GM12878 (cell line): ENCODE measurements at regions not wholly inside any gene's neighbourhood (a gene's known extent, or its start where the extent isn't known, plus 50 kb on each side); places are given as distances from the start of the nearest gene placed in this dataset.

Experiments
- ATF3 ChIP-seq: IDR thresholded peaks from 2 replicates; pipeline ENCODE4 v1.6.1; 2011; ENCODE audit warnings: low read depth, mild to moderate bottlenecking, low read length, moderate library complexity, borderline replicate concordance; ENCODE audit errors: extremely low read depth
- BCL11A ChIP-seq: IDR thresholded peaks from 2 replicates; pipeline ENCODE4 v1.6.1; 2011; ENCODE audit warnings: low read depth, low read length
- CBFB ChIP-seq: IDR thresholded peaks from 2 replicates; pipeline ENCODE4 v1.6.1; 2016; ENCODE audit warnings: antibody characterized with exemption, low read depth
- MYC ChIP-seq: IDR thresholded peaks from 2 replicates; pipeline ENCODE4 v1.6.1; 2011; ENCODE audit warnings: mild to moderate bottlenecking, low read length, moderate library complexity, inconsistent platforms; ENCODE audit not compliant: insufficient read depth, insufficient replicate concordance, insufficient read length, severe bottlenecking
- NBN ChIP-seq: fragments of 450-650 bp; IDR thresholded peaks from 2 replicates; pipeline ENCODE4 v1.6.1; 2016
- NR2C2 ChIP-seq: IDR thresholded peaks from 2 replicates; pipeline ENCODE4 v1.6.1; 2011; ENCODE audit warnings: borderline replicate concordance, low read depth; ENCODE audit not compliant: control insufficient read depth, insufficient read length
- POU2F2 ChIP-seq: IDR thresholded peaks from 3 replicates; pipeline ENCODE4 v1.6.1; 2011; ENCODE audit warnings: low read depth, mild to moderate bottlenecking, low read length, borderline replicate concordance
- SRF ChIP-seq, 2 experiments: IDR thresholded peaks; 2 replicates each; pipeline ENCODE4 v1.6.1; 2011; ENCODE audit warnings: low read depth in 2 of 2, low read length in 2 of 2, mild to moderate bottlenecking in 1 of 2, moderate library complexity in 1 of 2
- TARDBP ChIP-seq: IDR thresholded peaks from 2 replicates; pipeline ENCODE4 v1.6.1; 2016; ENCODE audit warnings: borderline replicate concordance
- TCF12 ChIP-seq: IDR thresholded peaks from 2 replicates; pipeline ENCODE4 v1.6.1; 2011; ENCODE audit warnings: low read depth, mild to moderate bottlenecking, low read length
- TF ChIP-seq, protein P1 (sequence below): fragments of 450-650 bp; formaldehyde crosslinking; IDR thresholded peaks from 2 replicates; pipeline ENCODE4 v1.4.0; 2022; ENCODE audit warnings: mild to moderate bottlenecking, moderate library complexity
- TF ChIP-seq, protein P2 (sequence below): fragments of 150-350 bp; IDR thresholded peaks from 2 replicates; pipeline ENCODE4 v1.6.1; 2014; ENCODE audit warnings: mild to moderate bottlenecking, low read depth, low read length

DNA sequence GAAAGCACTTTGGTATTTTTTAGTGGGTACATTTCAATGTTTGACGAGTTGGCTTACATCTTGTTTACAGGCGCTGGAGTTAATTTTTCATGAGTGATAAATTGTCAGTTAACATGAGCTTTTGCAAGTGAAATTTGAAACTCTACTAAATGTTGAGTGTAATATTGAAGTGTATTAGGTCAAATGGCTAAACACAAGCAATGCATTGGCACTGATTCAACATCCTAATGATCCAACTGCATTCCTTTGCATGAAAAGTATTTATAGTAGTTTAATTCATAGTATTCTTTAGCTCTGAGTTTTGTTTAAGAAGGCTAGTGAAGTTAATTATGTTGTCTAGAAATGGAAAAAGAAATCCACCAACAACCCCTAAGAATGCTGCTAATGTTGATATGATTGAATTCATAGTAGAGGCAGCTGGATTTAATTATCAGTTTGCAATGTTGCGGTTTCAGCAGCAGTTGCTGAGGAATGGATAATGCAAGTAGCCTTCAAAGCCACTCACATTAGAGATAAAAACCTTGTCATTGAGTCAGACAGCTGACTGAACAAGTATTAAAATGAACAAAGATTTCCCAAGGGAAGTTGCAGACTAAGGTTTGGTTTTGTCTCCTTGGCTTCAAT is 245.6 kb upstream of the GOLIM4 start (continued):
- TF ChIP-seq SRF (IDR thresholded peaks at IDR 0.05; ENCODE audit: low read depth in 2 of 2, low read length in 2 of 2) (no peak), CBFB (no peak), NBN (no peak), POU2F2 (no peak), ATF3 (no peak), TARDBP (no peak), MYC (no peak), TCF12 (no peak), NR2C2 (no peak), BCL11A (no peak)
- TF ChIP-seq, protein P1, sequence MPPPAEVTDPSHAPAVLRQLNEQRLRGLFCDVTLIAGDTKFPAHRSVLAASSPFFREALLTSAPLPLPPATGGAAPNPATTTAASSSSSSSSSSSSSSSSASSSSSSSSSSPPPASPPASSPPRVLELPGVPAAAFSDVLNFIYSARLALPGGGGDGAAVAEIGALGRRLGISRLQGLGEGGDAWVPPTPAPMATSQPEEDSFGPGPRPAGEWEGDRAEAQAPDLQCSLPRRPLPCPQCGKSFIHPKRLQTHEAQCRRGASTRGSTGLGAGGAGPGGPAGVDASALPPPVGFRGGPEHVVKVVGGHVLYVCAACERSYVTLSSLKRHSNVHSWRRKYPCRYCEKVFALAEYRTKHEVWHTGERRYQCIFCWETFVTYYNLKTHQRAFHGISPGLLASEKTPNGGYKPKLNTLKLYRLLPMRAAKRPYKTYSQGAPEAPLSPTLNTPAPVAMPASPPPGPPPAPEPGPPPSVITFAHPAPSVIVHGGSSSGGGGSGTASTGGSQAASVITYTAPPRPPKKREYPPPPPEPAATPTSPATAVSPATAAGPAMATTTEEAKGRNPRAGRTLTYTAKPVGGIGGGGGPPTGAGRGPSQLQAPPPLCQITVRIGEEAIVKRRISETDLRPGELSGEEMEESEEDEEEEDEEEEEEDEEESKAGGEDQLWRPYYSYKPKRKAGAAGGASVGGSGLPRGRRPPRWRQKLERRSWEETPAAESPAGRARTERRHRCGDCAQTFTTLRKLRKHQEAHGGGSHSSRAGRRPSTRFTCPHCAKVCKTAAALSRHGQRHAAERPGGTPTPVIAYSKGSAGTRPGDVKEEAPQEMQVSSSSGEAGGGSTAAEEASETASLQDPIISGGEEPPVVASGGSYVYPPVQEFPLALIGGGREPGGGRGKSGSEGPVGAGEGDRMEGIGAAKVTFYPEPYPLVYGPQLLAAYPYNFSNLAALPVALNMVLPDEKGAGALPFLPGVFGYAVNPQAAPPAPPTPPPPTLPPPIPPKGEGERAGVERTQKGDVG (CRISPR knock-in tag): no peak
- TF ChIP-seq, protein P2, sequence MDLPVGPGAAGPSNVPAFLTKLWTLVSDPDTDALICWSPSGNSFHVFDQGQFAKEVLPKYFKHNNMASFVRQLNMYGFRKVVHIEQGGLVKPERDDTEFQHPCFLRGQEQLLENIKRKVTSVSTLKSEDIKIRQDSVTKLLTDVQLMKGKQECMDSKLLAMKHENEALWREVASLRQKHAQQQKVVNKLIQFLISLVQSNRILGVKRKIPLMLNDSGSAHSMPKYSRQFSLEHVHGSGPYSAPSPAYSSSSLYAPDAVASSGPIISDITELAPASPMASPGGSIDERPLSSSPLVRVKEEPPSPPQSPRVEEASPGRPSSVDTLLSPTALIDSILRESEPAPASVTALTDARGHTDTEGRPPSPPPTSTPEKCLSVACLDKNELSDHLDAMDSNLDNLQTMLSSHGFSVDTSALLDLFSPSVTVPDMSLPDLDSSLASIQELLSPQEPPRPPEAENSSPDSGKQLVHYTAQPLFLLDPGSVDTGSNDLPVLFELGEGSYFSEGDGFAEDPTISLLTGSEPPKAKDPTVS: no peak
